SW480 (cell line): ENCODE measurements at regions not wholly inside any gene's neighbourhood (a gene's known extent, or its start where the extent isn't known, plus 50 kb on each side); places are given as distances from the start of the nearest gene placed in this dataset.
"Not testable (repeated sequence)": the region's sequence is repeated elsewhere in the genome, so short reads cannot be mapped to it uniquely, and the experiment has no call there.

Experiments used
- DNase-seq: peaks from one replicate; pipeline ENCODE4 v3.0.0-alpha.2; 2016; ENCODE audit warnings: low spot score

GRCh38 chr1:43042773-43043457, 84.2 kb upstream of the SLC2A1 start:
- DNase-seq: no peak

DNA sequence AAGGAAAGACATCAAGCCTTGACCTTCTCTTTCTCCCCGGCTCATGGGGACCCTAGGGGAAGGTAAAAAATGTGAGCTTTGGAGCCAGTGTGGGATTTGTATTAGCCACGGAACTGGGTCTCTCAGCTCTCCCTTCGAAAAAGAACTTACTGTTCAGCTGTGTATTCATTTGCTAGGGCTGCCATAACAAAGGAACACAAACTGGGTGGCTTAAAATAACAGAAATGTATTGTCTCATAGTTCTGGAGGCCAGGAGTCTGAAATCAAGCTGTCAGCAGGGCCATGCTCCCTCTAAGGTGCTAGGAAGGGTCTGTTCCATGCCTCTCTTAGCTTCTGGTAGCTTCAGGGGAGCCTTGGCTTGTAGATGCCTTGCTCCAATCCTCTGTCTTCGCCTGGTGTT, 83.5 kb upstream of the SLC2A1 start:
- no peak for DNase-seq

DNA sequence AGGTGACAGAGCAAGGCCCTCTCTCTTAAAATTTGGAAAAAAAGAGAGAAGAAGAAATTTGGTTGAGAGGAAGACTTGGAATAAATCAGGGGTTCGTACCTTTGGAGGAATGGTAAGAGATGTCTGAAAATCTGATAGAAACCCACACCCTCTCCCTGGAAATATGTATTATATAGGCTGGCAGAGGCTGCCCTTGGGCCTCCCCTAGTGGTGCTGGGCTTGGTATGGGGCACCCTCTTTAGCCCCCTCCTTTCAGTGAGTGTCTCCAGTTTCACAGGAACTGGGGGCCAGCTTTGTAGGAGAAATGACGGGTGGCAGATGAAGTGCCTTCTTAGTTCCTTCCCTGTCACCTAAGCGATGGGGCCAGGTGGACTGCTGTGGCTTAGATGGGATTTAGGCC, 82.9 kb upstream of the SLC2A1 start:
- DNase-seq: no peak

- no peak for DNase-seq
Measured at GRCh38 chr1:43039228-43040055, 80.8 kb upstream of the SLC2A1 start.

- DNase-seq: no peak
Measured at GRCh38 chr1:43038232-43038935, 79.7 kb upstream of the SLC2A1 start.

DNA sequence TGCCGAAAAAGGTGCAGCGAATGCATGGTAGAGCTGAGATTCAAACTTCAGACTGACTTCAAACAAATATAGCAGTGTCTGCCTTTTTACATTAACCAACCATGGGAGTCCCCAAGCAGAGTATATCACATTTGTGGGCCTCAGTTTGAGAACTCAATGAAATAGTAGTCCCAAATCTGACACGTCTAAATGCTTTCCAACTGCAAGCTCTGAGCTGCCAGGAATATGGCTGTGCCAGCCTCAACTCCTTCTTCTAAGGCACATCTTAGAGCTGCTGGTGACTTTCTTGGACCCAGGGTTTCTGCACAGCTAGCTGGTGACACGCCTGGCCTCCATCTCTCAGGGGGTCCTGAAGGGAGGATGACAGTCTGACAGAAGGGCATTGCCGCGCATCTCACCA, 78.8 kb upstream of the SLC2A1 start:
- DNase-seq: no peak

GRCh38 chr1:43036932-43037331, 78.3 kb upstream of the SLC2A1 start:
- DNase-seq: no peak

DNA sequence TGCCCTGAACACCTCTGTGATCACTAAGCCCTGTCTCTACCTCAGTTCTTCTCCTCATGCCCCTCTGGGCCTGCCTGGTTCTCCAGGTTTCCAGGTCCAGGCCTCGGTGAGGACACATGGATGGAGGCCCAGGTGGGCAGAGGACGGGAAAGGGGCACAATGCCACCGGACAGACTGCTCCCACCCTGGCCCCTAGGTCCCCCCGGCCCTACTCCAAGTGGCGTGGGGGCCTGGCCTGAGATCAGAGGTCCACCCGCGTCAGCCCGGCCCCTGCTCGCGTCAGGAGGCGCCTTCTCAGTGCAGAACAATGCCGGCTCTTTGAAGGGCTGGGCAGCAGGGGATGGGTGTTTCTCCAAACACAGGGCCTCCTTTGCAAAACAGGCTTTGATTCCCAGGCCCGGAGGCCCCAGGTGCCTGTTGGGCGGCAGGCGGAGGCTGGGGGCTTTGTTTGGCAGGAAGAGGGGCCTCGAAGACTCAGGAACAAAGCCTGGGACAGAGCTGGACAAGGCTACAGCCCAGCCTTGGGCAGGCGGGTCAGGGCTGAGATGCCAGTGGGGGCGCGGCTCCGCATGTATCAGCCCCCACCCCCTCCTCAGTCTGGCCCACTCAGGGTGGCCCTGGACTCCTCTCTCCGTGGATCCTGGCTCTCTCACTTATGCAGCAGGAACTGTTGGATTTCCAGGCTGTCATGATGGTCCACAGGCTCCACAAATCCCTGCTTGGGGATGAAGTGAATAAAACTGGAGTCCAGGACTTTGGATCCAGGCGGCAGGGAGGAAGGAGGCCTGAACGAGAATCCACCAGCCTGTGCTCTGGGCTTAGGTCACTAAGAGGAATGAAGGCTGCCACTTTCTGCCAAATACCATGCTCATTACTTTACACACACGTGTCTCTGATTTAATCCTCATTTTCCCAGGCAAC, 77.4 kb upstream of the SLC2A1 start:
- DNase-seq: peak; percentile 39

DNA sequence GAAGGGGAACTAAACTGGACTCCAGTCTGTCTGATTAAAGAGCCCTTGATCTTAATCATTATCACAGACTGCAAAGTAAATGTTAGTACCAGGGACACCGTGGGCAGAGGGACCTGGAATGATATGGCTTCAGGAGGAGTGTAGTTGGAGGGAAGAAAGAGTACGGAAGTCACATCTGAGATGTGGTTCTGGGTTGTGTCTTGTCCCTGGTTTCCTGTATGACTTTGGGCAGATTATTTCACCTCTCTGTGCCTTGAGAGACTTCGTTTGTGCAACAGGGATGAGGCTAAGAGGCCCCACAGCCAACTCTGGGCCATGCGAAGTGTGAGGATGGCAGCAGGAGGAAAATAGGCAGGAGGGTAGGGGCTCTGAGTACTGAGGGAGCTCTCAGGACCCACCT, 76.1 kb upstream of the SLC2A1 start:
- no peak for DNase-seq

- peak; percentile 76 for DNase-seq
Measured at GRCh38 chr1:43034195-43034658, 75.6 kb upstream of the SLC2A1 start.

- DNase-seq: no peak
Measured at GRCh38 chr1:43031316-43032203, 72.9 kb upstream of the SLC2A1 start.

DNA sequence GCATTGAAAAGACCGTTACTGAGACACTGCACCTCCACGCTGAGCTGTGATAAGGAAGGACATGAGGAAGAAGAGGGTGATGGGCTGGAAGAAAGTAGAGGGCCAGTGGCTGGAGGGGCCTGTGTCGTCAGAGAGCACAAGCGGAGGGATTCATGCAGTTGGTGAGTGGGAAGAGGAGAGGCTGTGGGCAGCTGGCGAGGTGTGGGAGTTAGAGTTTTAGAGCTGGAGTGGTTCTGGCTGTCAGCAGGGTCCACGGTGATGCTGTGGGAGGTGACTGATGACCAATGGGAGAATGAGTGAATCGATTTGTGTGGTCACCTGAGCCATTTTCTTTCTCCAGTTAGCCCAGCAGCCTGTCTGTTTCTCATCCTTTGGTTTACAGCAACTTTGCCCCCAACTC, 66.2 kb upstream of the SLC2A1 start:
- no peak for DNase-seq

GRCh38 chr1:43021547-43022474, 63.1 kb upstream of the SLC2A1 start:
- no peak for DNase-seq

GRCh38 chr1:43019226-43019625, 60.6 kb upstream of the SLC2A1 start:
- DNase-seq: no peak

DNA sequence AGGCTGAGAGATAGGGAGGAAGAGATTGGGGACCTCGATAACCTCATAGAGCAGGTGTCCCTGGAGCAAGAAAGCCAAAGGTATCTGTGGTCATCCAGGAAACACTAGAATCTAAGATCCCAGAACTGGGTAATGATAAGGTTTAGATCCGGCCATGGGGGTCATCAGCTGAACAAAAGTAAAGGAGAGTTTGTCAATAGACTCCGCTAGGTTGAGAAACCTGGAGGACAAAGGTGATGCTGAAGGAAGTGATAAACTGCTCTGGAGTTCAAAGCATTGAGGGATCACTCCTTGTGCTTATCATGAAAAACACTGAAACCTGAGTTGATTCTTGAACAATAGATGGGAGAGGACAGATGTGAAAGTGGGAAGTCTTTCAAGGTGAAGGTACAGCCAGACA, 59.5 kb upstream of the SLC2A1 start:
- no peak for DNase-seq

DNA sequence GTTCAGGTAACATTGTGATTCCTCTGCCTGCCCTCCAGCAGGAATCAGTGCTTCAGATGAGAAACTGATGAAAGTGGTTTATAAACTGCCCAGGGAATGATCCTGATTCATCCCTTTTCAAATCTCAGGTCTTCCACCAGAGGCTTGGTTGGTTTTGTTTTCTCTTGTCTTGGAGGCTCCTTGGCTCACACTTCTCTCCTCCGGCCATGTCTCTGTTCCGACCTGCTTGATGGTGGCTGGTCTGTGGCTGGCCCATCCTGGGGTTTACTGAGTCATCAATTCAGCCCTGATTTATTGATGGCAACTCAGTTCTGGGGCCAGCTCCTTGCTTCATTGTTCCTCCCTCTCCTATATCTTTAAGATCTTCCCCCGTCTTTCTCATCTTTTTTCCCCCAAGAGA, 56.6 kb upstream of the SLC2A1 start:
- DNase-seq: no peak

DNA sequence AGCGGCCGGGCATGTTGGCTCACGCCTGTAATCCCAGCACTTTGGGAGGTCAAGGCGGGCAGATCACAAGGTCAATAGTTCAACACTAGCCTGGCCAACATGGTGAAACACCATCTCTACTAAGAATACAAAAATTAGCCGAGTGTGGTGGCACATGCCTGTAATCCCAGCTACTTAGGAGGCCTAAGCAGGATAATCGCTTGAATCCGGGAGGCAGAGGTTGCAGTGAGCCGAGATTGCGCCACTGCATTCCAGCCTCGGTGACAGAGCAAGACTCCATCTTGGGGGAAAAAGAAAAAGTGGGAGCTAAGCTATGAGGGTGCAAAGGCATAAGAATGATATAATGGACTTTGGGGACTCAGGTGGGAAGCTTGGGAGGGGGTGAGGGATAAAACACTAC, 55.9 kb upstream of the SLC2A1 start:
- DNase-seq: not testable (repeated sequence)

- peak; percentile 34 for DNase-seq
Measured at GRCh38 chr1:43011020-43011419, 52.4 kb upstream of the SLC2A1 start.

DNA sequence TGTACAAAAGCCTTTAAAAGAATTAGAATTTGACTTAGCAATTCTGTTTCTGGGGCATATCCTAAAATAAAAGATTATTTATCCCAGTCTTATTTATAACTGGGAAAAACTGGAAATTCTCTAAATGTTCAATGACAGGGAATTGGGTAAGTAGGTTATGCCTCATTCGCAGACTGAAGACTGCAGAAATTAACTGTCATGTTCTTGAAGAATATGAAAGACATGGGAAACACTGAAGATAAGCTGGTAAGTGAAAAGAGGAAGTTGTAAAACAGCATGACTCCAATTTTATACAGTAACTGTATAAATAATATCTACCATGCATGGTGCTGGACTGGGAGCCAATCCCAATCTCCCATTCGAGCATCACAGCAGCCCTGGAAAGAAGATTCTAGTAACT, 50.6 kb upstream of the SLC2A1 start:
- peak; percentile 70 for DNase-seq
